ENCODE measurements at regions not wholly inside any gene's neighbourhood (a gene's known extent, or its start where the extent isn't known, plus 50 kb on each side); places are given as distances from the start of the nearest gene placed in this dataset.

DNA sequence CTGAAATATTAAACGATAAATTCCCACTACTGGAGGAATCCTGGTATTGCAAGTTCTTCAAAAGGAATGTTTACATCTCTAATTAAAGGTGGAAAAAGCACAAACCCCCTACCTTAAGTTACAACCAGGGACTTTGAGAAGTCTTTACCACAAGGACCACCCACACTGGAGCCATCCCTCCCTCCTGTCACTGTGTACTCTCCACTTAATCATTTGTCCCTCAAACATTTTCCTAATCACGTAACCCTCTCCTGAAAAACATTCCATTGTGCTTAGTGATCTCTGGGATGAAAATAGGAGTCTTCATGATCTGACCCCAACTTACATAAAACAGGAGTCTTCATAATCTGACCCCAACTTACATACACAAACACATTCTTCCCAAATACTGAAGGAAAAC lies 85.7 kb downstream of the SUCLG1 start:
- Histone ChIP-seq H3K27ac (ENCODE audit: low read length) (no peak overlapping the region), H3K9me3 (ENCODE audit: control insufficient read depth, low read length) (no peaks in the 10 kb centered on the region), H3K4me3 (ENCODE audit: low read length) (no peak overlapping the region), H3K27me3 (ENCODE audit: control insufficient read depth, insufficient read depth) (no peaks in the 10 kb centered on the region), H3K4me1 (ENCODE audit: control insufficient read depth, insufficient read depth, low read length) (no peaks in the 10 kb centered on the region)
- no peak for DNase-seq
- ATAC-seq = no peak
- WGBS = 72% methylated on average over 2 of the region's 2 CpGs
- intact Hi-C loops (cut with DNase I) = no loop called here

DNA sequence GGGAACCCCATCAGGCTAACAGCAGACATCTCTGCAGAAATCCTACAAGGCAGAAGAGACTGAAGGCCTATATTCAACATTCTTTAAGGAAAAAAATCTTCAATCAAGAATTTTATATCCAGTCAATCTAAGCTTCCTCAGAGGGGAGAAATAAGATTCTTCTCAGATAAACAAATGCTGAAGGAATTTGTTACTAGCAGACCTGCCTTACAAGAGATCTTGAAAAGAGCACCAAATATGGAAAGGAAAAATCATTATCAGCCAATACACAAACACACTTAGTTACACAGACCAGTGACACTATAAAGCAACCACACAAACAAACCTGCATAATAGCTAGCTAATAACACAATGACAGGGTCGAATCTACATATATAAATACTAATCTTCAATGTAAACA lies 96.5 kb downstream of the SUCLG1 start:
- WGBS = 51% methylated on average over 1 of the region's 1 CpG
- no peak for ATAC-seq
- Histone ChIP-seq H3K9me3 (ENCODE audit: control insufficient read depth, low read length) (no peaks in the 10 kb centered on the region), H3K27ac (ENCODE audit: low read length) (no peak overlapping the region), H3K27me3 (ENCODE audit: control insufficient read depth, insufficient read depth) (no peaks in the 10 kb centered on the region), H3K4me3 (ENCODE audit: low read length) (no peak overlapping the region), H3K4me1 (ENCODE audit: control insufficient read depth, insufficient read depth, low read length) (no peaks in the 10 kb centered on the region)
- intact Hi-C loops (cut with DNase I) = no loop called here
- DNase-seq = no peak

DNA sequence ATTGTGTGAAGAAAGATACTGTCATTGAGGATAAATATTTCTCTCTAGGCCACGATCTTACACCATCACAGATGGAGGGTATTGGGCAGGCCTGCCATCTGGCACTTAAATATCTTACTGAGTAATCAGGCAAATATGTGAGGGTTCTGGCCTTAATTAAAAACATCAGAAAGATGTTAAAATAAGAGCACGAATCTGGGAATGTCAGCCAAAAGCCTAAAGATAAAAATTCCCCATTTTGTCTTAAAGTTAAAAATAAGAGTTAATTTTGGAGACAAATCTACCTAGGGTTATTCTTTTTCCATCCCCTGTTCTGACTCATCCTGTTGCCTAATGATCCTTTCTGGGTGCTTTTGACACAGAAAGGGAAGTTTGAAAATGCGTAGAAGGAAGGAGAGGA lies 121.0 kb downstream of the SUCLG1 start:
- no peak overlapping the region for H3K27ac ChIP-seq (ENCODE audit: low read length)
- intact Hi-C loops (cut with DNase I) = no loop called here
- no peaks in the 10 kb centered on the region for H3K9me3 ChIP-seq (ENCODE audit: control insufficient read depth, low read length)
- no peaks in the 10 kb centered on the region for H3K4me1 ChIP-seq (ENCODE audit: control insufficient read depth, insufficient read depth, low read length)
- ATAC-seq (no peak), DNase-seq (no peak)
- WGBS = 54% methylated on average over 3 of the region's 3 CpGs
- H3K27me3 ChIP-seq (ENCODE audit: control insufficient read depth, insufficient read depth) = no peaks in the 10 kb centered on the region
- no peak overlapping the region for H3K4me3 ChIP-seq (ENCODE audit: low read length)

DNA sequence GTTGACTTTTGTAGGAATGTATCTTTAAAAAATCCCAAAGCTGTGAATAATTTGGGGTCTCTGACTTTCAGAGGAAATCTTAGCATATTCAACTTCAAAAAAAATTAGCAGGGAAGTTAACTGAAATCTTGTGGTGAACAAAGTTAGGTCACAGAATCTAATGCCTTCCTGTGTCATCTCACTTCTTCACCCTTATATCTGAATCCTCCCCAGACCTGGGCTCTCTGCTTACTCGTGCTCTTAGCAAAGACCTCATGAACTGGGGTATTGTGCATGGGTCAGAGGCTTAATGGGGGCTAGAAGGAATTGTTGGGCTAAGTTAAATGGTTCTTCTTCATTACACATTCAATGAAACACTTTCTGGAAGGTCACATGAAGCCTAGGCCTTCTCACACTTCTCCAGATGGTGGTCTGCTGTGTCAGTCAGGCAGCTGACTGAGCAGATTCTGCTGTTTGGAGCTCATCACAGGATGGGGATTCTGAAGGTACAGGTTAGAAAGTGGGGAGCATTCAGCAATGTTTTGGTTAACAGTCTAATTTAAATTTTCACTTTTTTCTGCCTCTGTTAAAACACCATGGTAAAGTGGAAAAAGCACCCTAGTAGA lies 131.3 kb downstream of the SUCLG1 start:
- ATAC-seq (no peak), DNase-seq (no peak)
- WGBS = 72% methylated on average over 1 of the region's 1 CpG
- H3K4me3 ChIP-seq (ENCODE audit: low read length) = no peak overlapping the region
- H3K4me1 ChIP-seq (ENCODE audit: control insufficient read depth, insufficient read depth, low read length) = no peaks in the 10 kb centered on the region
- no peaks in the 10 kb centered on the region for H3K27me3 ChIP-seq (ENCODE audit: control insufficient read depth, insufficient read depth)
- no peak overlapping the region for H3K27ac ChIP-seq (ENCODE audit: low read length)
- intact Hi-C loops (cut with DNase I) = no loop called here
- peaks cover 3% of the 10 kb centered on the region for H3K9me3 ChIP-seq (ENCODE audit: control insufficient read depth, low read length)

DNA sequence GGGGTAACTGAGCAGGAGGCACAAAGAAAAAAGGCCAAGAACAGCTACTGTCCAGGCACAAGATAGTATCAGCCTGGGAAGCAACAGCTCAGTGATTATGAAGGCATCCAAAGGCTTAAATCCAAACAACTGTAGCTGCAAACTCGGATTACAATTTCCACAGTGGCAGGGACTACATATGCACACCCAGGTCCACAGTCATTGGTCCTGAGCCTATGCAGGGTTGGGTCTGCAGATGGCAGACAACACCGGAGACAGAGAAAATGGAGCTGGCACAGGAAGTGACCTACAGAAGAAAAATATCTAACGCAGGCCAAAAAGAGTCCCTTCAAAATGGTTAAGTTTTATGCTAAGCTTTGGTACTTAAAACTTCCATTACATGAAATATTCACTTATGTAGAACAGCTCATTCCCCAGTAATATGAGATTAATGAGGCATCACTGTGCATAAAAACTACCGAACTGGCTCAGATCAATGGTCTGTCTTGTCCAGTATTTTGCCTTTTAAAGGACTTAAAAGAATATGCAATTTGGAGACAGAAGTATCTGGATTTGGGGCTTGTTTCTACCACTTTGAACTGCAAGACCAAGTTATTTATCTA lies 132.1 kb downstream of the SUCLG1 start:
- intact Hi-C loops (cut with DNase I) = no loop called here
- no peak for ATAC-seq
- no peak for DNase-seq
- Histone ChIP-seq H3K27ac (ENCODE audit: low read length) (no peak overlapping the region), H3K4me3 (ENCODE audit: low read length) (no peak overlapping the region), H3K27me3 (ENCODE audit: control insufficient read depth, insufficient read depth) (no peaks in the 10 kb centered on the region), H3K9me3 (ENCODE audit: control insufficient read depth, low read length) (peaks cover 3% of the 10 kb centered on the region), H3K4me1 (ENCODE audit: control insufficient read depth, insufficient read depth, low read length) (no peaks in the 10 kb centered on the region)
- WGBS = 79% methylated on average over 4 of the region's 4 CpGs

DNA sequence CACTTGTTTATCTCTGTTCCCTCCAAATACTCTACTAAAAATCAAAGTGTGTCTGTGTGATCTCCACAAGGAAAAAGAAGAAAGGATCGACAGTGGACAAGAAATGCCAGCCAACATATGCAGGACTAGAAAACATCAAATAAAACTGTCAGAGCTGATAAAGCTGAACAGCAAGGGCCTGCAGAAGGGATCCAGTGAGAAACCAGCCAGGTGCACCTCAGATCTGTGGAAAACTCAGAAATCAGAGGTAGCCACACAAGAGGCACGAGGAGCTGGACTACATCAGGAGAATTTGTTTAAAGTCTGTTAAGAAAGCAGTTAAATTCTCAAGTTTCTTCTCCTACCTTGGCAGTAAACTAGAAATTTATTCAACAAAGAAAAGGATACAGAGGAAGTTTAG lies 135.2 kb downstream of the SUCLG1 start:
- H3K27ac ChIP-seq (ENCODE audit: low read length) = no peak overlapping the region
- no peak overlapping the region for H3K4me3 ChIP-seq (ENCODE audit: low read length)
- no peak for ATAC-seq
- DNase-seq = no peak
- H3K4me1 ChIP-seq (ENCODE audit: control insufficient read depth, insufficient read depth, low read length) = no peaks in the 10 kb centered on the region
- WGBS = 57% methylated on average over 2 of the region's 2 CpGs
- no peaks in the 10 kb centered on the region for H3K27me3 ChIP-seq (ENCODE audit: control insufficient read depth, insufficient read depth)
- no peaks in the 10 kb centered on the region for H3K9me3 ChIP-seq (ENCODE audit: control insufficient read depth, low read length)
- intact Hi-C loops (cut with DNase I) = no loop called here

DNA sequence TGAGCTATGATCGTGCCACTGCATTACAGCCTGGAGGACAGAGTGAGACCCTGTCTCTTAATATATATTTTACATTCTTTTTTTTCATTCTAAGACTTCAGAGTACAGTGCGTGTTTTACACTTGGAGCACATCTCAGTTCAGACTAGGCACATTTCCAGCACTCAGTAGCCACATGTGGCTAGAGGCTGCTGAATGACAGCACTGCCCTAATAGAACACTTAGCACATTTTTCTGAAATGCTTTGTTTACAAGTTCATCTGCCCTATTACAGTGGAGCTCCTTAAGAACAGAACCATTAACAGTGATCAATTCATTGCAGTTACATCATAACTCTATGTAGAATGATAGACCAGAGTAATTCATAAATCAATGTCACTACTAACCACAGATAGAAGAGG lies 138.1 kb downstream of the SUCLG1 start:
- H3K27ac ChIP-seq (ENCODE audit: low read length) = no peak overlapping the region
- no peaks in the 10 kb centered on the region for H3K27me3 ChIP-seq (ENCODE audit: control insufficient read depth, insufficient read depth)
- no peak overlapping the region for H3K4me3 ChIP-seq (ENCODE audit: low read length)
- WGBS = 68% methylated on average over 2 of the region's 2 CpGs
- DNase-seq = no peak
- no peak for ATAC-seq
- intact Hi-C loops (cut with DNase I) = no loop called here
- no peaks in the 10 kb centered on the region for H3K4me1 ChIP-seq (ENCODE audit: control insufficient read depth, insufficient read depth, low read length)
- no peaks in the 10 kb centered on the region for H3K9me3 ChIP-seq (ENCODE audit: control insufficient read depth, low read length)

DNA sequence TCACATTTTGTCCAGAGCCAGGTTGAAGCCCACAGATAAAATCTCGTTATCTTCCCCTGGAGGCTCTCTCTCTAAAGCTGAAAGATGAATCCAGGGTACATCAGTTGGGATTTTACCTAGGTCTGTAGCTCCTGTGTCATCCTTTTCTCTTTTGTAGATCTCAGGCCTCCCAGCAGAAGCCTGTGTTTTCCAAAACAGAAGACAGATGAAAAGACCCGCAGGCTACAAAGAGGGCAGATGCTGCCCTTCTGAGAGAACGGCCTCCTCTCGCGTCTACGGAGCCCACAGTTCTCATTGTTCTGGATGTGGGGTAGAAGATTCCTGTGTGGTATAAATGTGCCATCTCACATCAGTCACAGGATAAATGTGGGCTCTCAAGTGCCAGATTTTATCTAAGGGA lies 139.5 kb downstream of the SUCLG1 start:
- ATAC-seq = no peak
- Histone ChIP-seq H3K27ac (ENCODE audit: low read length) (no peak overlapping the region), H3K4me3 (ENCODE audit: low read length) (no peak overlapping the region), H3K9me3 (ENCODE audit: control insufficient read depth, low read length) (no peaks in the 10 kb centered on the region), H3K4me1 (ENCODE audit: control insufficient read depth, insufficient read depth, low read length) (no peaks in the 10 kb centered on the region), H3K27me3 (ENCODE audit: control insufficient read depth, insufficient read depth) (no peaks in the 10 kb centered on the region)
- no peak for DNase-seq
- intact Hi-C loops (cut with DNase I) = no loop called here
- WGBS = 74% methylated on average over 6 of the region's 6 CpGs

DNA sequence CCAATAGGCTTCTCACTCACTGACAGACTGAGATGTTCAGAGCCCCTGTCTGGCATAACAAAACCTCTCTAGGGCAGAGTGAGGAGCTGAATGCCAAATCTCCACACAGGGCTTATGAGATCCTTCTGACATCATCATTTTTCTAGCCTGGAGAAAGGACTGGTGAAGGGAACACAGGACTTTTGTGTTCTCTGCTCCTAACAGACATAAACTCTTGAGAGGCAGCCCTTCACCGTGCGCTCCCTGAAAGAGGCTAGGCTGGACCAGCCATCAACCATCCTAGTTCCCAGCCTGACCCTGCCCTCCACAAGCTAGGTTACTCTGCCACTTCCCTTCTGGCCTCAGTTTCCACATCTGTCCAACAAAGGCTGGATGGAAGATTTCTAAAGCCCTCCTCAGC lies 141.9 kb downstream of the SUCLG1 start:
- intact Hi-C loops (cut with DNase I) = no loop called here
- Histone ChIP-seq H3K4me3 (ENCODE audit: low read length) (no peak overlapping the region), H3K27ac (ENCODE audit: low read length) (no peak overlapping the region), H3K9me3 (ENCODE audit: control insufficient read depth, low read length) (no peaks in the 10 kb centered on the region), H3K4me1 (ENCODE audit: control insufficient read depth, insufficient read depth, low read length) (no peaks in the 10 kb centered on the region), H3K27me3 (ENCODE audit: control insufficient read depth, insufficient read depth) (no peaks in the 10 kb centered on the region)
- no peak for ATAC-seq
- no peak for DNase-seq
- WGBS = 88% methylated on average over 2 of the region's 2 CpGs

DNA sequence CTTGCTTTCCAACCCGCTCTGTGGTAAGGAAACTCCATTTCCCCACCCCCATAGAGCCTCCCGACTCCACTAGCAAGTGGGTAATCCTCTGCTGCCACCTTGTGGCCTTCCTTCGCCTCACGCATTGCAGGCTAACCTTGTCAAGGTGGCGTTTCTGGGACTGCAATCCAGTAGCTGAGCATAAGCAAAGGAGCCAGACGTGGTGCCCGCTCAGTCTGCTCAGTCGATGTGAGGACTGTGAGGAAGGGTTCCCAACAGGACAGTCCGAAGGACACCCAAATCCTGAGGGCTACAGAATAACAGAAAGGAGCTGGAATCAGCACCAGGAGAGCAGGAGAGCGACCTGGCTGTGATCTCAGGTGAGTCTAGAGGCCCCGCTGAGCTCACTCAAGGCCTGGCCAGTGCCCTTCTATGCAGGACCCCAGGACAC lies 144.2 kb downstream of the SUCLG1 start:
- ATAC-seq (peak; percentile 79 to 86), DNase-seq (peak; percentile 78 to 89 (median 81))
- Histone ChIP-seq H3K4me1 (ENCODE audit: control insufficient read depth, insufficient read depth, low read length) (no peaks in the 10 kb centered on the region), H3K9me3 (ENCODE audit: control insufficient read depth, low read length) (no peaks in the 10 kb centered on the region), H3K4me3 (ENCODE audit: low read length) (no peak overlapping the region), H3K27me3 (ENCODE audit: control insufficient read depth, insufficient read depth) (no peaks in the 10 kb centered on the region), H3K27ac (ENCODE audit: low read length) (no peak overlapping the region)
- intact Hi-C loops (cut with DNase I) = no loop called here
- 20% methylated on average over 11 of the region's 11 CpGs for WGBS

DNA sequence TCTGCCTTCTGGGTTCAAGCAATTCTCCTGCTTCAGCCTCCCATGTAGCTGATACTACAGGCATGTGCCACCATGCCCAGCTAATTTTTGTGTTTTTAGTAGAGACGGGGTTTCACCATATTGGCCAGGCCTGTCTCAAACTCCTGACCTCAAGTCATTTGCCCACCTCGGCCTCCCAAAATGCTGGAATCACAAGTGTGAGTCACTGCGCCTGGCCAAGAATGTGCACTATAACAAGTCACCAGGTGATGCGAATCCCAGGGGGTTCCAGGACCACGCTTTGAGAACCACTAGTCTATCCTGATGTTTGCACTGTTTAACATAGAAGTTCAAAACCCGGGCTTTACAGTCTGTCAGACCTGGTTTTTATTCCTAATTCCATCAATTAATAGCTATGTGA lies 144.8 kb downstream of the SUCLG1 start:
- Histone ChIP-seq H3K27me3 (ENCODE audit: control insufficient read depth, insufficient read depth) (no peaks in the 10 kb centered on the region), H3K4me3 (ENCODE audit: low read length) (no peak overlapping the region), H3K4me1 (ENCODE audit: control insufficient read depth, insufficient read depth, low read length) (no peaks in the 10 kb centered on the region), H3K27ac (ENCODE audit: low read length) (no peak overlapping the region), H3K9me3 (ENCODE audit: control insufficient read depth, low read length) (no peaks in the 10 kb centered on the region)
- 94% methylated on average over 6 of the region's 6 CpGs for WGBS
- peak in 1 of 3 donors; percentile 28 for DNase-seq
- no peak for ATAC-seq
- intact Hi-C loops (cut with DNase I) = no loop called here

DNA sequence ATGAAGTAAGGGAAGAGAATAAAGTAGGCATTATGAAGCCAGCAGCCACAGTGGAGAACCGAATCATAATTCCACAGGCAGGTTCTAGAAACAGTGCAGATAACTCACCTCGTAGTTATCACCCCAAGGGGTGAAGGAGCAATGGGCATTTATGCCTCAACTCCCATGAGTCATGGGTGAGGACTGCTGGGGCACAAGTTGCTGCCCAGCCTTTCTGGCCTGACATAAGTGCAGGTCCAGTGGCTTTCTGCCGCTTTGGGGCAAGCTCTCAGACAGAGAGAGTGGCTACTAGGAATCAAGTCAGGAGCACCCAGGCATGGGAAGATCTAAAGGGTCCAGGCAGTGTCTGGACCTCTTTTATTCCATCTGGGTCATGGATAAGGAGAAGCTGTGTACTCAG lies 149.8 kb downstream of the SUCLG1 start:
- H3K4me1 ChIP-seq (ENCODE audit: control insufficient read depth, insufficient read depth, low read length) = no peaks in the 10 kb centered on the region
- no peak for DNase-seq
- no peak overlapping the region for H3K27ac ChIP-seq (ENCODE audit: low read length)
- H3K27me3 ChIP-seq (ENCODE audit: control insufficient read depth, insufficient read depth) = no peaks in the 10 kb centered on the region
- no peak for ATAC-seq
- no peaks in the 10 kb centered on the region for H3K9me3 ChIP-seq (ENCODE audit: control insufficient read depth, low read length)
- intact Hi-C loops (cut with DNase I) = loop anchor here in 1 of 4 donors (10.0 kb wide), 1 partner anchor 284 kb away; no protein-coding TSS in a partner anchor
- no peak overlapping the region for H3K4me3 ChIP-seq (ENCODE audit: low read length)
- WGBS = 76% methylated on average over 3 of the region's 3 CpGs
